RWPE1 (cell line): ENCODE measurements at regions not wholly inside any gene's neighbourhood (a gene's known extent, or its start where the extent isn't known, plus 50 kb on each side); places are given as distances from the start of the nearest gene placed in this dataset.
A peak's percentile ranks its signal among the peaks of the same experiment; 100 is the strongest.

ENCODE experiments used
- CTCF ChIA-PET: fragments of 350-600 bp; sonication (Branson Sonifier 250); formaldehyde crosslinking; extraction: SDS; loops from one replicate; lab custom pipeline; 2021; lab: Yijun Ruan, JAX
- POLR2A ChIA-PET: fragments of 400-600 bp; formaldehyde crosslinking; extraction: SDS; loops from one replicate; lab custom pipeline; 2020; ENCODE audit warnings: antibody characterized with exemption; ENCODE audit not compliant: low non-redundant PET; lab: Yijun Ruan, JAX
- DNase-seq: peaks from one replicate; pipeline ENCODE4 v3.0.0; 2012; ENCODE audit warnings: low spot score
- H3K27ac ChIP-seq: fragments of 450-650 bp; 2 replicates; pipeline ENCODE4 v1.5.1; 2017
- TF ChIP-seq, protein P1 (sequence below): fragments of 450-650 bp; conservative IDR thresholded peaks from 2 replicates; pipeline ENCODE4 v1.5.1; 2017; ENCODE audit warnings: low read depth, mild to moderate bottlenecking

DNA sequence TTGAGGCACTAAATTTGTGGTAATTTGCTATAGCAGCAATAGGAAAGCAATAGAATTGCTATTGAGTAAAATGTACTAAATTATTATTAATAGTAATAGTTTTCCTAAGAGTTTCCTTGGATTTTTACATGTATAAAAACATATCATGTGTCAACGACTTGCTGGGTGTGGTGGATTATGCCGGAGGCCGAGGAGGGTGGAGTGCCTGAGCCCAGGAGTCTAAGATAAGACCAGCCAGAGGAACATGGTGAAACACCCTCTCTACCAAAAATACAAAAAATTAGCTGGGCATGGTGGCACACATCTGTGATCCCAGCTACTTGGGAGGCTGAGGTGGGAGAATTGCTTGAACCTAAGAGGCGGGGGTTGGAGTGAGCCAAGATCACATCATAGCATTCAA, 749.9 kb downstream of the TBL1XR1 start:
- CTCF ChIA-PET, result interaction anchor here (0.6 kb wide), 1 partner anchor 108 kb away, joined by 3 read pairs; no protein-coding TSS in a partner anchor

DNA sequence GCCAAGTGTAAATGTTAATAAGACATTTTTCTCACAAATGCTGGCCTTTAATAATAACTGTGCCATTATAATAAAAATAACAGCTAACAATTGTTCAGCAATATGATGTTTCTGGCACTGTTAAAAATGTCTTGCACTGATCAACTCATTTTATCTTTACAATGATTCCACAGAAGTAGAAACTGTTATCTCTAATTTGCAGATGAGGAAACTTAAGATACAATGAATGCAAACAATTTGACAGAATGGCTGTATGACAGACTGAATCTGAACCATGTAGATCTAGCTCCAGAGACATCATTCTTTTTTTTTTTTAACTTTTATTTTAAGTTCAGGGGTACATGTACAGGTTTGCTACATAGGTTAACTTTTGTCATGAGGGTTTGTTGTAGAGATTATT, 755.0 kb downstream of the TBL1XR1 start:
- H3K27ac ChIP-seq, result no peak overlapping the region
- CTCF ChIA-PET, result interaction anchor here (0.7 kb wide), 1 partner anchor 27 kb away, joined by 3 read pairs; no protein-coding TSS in a partner anchor
- no peak for DNase-seq
- POLR2A ChIA-PET, result no interaction called here
- TF ChIP-seq, protein P1, sequence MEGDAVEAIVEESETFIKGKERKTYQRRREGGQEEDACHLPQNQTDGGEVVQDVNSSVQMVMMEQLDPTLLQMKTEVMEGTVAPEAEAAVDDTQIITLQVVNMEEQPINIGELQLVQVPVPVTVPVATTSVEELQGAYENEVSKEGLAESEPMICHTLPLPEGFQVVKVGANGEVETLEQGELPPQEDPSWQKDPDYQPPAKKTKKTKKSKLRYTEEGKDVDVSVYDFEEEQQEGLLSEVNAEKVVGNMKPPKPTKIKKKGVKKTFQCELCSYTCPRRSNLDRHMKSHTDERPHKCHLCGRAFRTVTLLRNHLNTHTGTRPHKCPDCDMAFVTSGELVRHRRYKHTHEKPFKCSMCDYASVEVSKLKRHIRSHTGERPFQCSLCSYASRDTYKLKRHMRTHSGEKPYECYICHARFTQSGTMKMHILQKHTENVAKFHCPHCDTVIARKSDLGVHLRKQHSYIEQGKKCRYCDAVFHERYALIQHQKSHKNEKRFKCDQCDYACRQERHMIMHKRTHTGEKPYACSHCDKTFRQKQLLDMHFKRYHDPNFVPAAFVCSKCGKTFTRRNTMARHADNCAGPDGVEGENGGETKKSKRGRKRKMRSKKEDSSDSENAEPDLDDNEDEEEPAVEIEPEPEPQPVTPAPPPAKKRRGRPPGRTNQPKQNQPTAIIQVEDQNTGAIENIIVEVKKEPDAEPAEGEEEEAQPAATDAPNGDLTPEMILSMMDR, result no peak

More for the DNA sequence above, 749.9 kb downstream of the TBL1XR1 start:
- POLR2A ChIA-PET, result no interaction called here
- no peak for DNase-seq
- no peak overlapping the region for H3K27ac ChIP-seq
- TF ChIP-seq, protein P1, result no peak

DNA sequence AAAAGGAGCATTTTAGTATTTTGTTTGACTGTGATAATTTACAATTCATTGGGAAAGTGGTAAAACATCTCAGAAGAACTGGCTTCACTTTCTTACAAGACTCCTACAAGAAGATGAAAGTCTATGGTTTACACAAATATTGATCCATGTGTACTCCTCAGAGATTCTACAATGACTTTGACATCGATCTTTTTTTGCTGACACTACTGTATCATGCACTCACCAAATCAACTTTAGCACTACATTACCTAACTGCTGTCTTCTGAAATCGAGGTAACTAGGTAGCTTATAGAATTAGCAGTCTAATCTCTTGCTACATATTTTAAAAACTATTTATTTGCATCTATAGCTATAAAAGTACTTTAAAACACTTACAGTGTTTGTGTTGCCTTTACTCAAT, 757.6 kb downstream of the TBL1XR1 start:
- CTCF ChIA-PET, result no interaction called here
- no peak overlapping the region for H3K27ac ChIP-seq
- no peak for DNase-seq
- POLR2A ChIA-PET, result no interaction called here
- TF ChIP-seq, protein P1, result no peak

DNA sequence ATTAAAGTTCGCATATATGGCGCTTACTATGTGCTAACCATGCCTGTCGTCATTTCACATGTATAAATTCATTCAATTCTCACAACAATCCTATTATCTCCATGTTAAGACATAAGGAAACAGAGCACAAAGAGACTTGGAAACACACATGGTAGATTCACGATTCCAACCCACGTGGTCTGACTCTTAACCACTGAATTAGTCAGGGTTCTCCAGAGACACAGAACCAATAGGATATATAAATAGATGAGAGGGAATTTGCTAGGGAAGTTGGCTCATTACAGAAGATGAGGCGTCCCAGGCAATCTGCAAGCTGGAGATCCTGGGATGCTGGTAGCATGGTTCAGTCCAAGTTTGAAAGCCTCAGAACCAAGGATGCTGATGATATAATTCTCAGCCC, 765.3 kb downstream of the TBL1XR1 start:
- ChIA-PET CTCF (no interaction called here), POLR2A (no interaction called here)
- H3K27ac ChIP-seq, result no peak overlapping the region
- TF ChIP-seq, protein P1, result no peak
- no peak for DNase-seq

DNA sequence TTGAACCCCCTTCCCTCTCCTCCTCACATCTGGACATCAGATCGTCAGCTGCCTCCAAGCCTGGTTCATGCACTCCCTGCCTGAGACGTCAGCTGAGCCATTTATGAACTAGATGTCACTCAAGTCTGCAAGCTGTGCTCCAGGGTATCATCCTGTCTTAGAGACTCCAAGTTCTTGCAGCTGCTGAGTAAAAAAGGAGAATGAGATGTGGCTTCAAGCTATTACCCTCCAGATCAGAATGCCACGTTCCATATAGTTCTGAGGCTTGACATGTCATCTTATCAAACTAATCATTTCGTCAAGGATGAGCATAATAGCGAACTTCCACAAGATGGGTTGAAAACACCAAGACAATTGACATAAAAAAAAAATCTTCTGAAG, 766.3 kb downstream of the TBL1XR1 start:
- no peak for DNase-seq
- TF ChIP-seq, protein P1, result no peak
- POLR2A ChIA-PET, result no interaction called here
- CTCF ChIA-PET, result interaction anchor here (0.8 kb wide), 1 partner anchor 1990 kb away, joined by 3 read pairs; no protein-coding TSS in a partner anchor
- no peak overlapping the region for H3K27ac ChIP-seq

DNA sequence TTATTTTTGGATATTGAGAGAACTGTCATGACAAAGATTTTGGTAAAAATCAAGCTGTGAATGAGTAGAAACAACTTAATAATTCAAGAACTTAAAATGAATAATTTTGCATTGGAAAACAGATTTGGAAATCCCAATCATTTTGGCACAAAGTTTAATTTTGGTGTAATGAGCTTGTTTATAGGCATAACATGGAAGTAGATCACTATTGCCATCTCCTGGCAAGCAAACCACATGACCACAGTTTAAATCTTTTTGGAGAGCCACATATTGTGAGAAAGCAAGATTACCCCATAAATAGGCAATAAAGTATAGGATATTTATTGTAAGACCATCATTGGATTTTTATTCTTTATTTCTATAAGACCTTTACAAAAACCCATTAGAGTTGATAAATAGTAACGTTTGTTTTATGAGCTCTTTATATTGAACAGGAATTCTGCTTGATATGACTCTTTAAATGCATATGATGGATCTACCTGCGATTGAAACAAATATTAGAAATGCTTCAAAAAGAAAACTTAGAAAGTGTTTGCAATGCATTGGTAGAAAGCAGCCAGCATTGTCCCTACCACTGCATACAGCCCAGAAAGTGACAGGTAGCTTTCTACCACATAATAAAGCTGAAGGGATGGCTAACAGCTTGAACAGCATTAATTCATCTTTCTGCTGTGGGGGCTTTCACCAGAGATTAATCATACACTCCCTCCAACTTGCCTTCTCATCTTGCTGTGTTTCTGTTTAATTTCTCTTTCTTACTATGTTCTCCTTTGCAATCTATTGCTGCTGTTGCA, 766.8 kb downstream of the TBL1XR1 start:
- ChIA-PET POLR2A (no interaction called here), CTCF (interaction anchor here (0.6 to 0.8 kb wide), 5 partner anchors 99 to 1043 kb away, joined by 3 to 6 read pairs (median 4); no protein-coding TSS in a partner anchor)

More for the DNA sequence above, 766.8 kb downstream of the TBL1XR1 start:
- TF ChIP-seq, protein P1, result peak; percentile 60
- H3K27ac ChIP-seq, result no peak overlapping the region
- DNase-seq, result peak; percentile 36
